A549 (cell line): ENCODE measurements at regions not wholly inside any gene's neighbourhood (a gene's known extent, or its start where the extent isn't known, plus 50 kb on each side); places are given as distances from the start of the nearest gene placed in this dataset.

Experiments
- ATAC-seq, 2 experiments: fragments of 200-7000 bp in 1 of 2; fragments of >200 bp in 1 of 2; cut with Nextera tagmentation in 1 of 2; cut with Tn5 transposase in 1 of 2; 3 replicates each; pipeline versions ENCODE4 v1.8.0 to v1.9.1; 2018 to 2020; ENCODE audit warnings: mild to moderate bottlenecking in 1 of 2, moderate library complexity in 1 of 2
- CTCF ChIA-PET: fragments of 300-600 bp; sonication (Branson Sonifier 250); formaldehyde crosslinking; extraction: SDS; loops from one replicate; lab custom pipeline; 2021; ENCODE audit warnings: antibody characterized with exemption, inconsistent platforms; lab: Yijun Ruan, JAX
- POLR2A ChIA-PET: fragments of 350-600 bp; formaldehyde crosslinking; extraction: SDS; loops from one replicate; lab custom pipeline; 2021; ENCODE audit warnings: antibody characterized with exemption, inconsistent platforms; lab: Yijun Ruan, JAX
- DNase-seq, 2 experiments: peaks; one replicate each; pipeline versions ENCODE4 v3.0.0 to v3.0.0-alpha.2; 2011 to 2016; ENCODE audit warnings: low read depth in 1 of 2, low spot score in 1 of 2
- FAIRE-seq: peaks from 2 replicates; lab custom pipeline; 2011; peaks lifted over from hg19 to GRCh38; lab: Jason Lieb, UNC
- H3K27ac ChIP-seq, 2 experiments: fragments of >200 bp; sonication (Bioruptor Twin); formaldehyde crosslinking; 3 replicates each; pipeline ENCODE4 v1.5.1; 2016 to 2017
- H3K4me1 ChIP-seq: fragments of >200 bp; sonication (Bioruptor Twin); formaldehyde crosslinking; 3 replicates; pipeline ENCODE4 v1.6.1; 2016
- H3K4me2 ChIP-seq: fragments of >200 bp; sonication (Bioruptor Twin); formaldehyde crosslinking; 3 replicates; pipeline ENCODE4 v1.6.1; 2016
- H3K4me3 ChIP-seq: fragments of >200 bp; sonication (Bioruptor Twin); formaldehyde crosslinking; 3 replicates; pipeline ENCODE4 v1.5.1; 2016
- H3K9me3 ChIP-seq: fragments of >200 bp; sonication (Bioruptor Twin); formaldehyde crosslinking; 3 replicates; pipeline ENCODE4 v1.6.1; 2016
- BHLHE40 ChIP-seq: IDR thresholded peaks from 2 replicates; pipeline ENCODE4 v1.6.1; 2012; ENCODE audit warnings: low read depth, low read length, inconsistent platforms
- EHF ChIP-seq: fragments of 250-450 bp; sonication (Bioruptor Pico); IDR thresholded peaks from 2 replicates; pipeline ENCODE4 v1.5.0; 2020; ENCODE audit warnings: mild to moderate bottlenecking
- EHMT2 ChIP-seq: fragments of 200-600 bp; sonication (generic); IDR thresholded peaks from 2 replicates; pipeline ENCODE4 v1.6.1; 2016; ENCODE audit warnings: antibody characterized with exemption, low read depth, mild to moderate bottlenecking, moderate library complexity
- FOSL2 ChIP-seq, 2 experiments: fragments of 450-650 bp in 1 of 2; fragments of >200 bp in 1 of 2; sonication (Bioruptor Twin) in 1 of 2; formaldehyde crosslinking; IDR thresholded peaks; 2 replicates each; pipeline versions ENCODE4 v1.5.0 to v1.6.1; 2016 to 2020; ENCODE audit warnings: mild to moderate bottlenecking in 1 of 2, moderate library complexity in 1 of 2
- HEYL ChIP-seq: fragments of 250-450 bp; sonication (Bioruptor Pico); IDR thresholded peaks from 2 replicates; pipeline ENCODE4 v1.8.0; 2021; ENCODE audit warnings: mild to moderate bottlenecking, moderate library complexity
- HOXA7 ChIP-seq: fragments of 250-450 bp; sonication (Bioruptor Pico); IDR thresholded peaks from 2 replicates; pipeline ENCODE4 v1.5.0; 2020; ENCODE audit warnings: mild to moderate bottlenecking, moderate library complexity
- JUNB ChIP-seq: fragments of >200 bp; sonication (Bioruptor Twin); formaldehyde crosslinking; IDR thresholded peaks from 2 replicates; pipeline ENCODE4 v1.6.1; 2016
- MAFK ChIP-seq: fragments of 450-650 bp; IDR thresholded peaks from 2 replicates; pipeline ENCODE4 v1.6.1; 2014; ENCODE audit not compliant: partially characterized antibody
- MYC ChIP-seq: IDR thresholded peaks from 2 replicates; pipeline ENCODE4 v1.6.1; 2012; ENCODE audit warnings: mild to moderate bottlenecking, inconsistent platforms, low read length, improper control_type of control experiment, borderline replicate concordance
- NFE2L2 ChIP-seq: fragments of 150-350 bp; conservative IDR thresholded peaks from 2 replicates; pipeline ENCODE4 v1.6.1; 2014; ENCODE audit warnings: low read length
- RARB ChIP-seq: fragments of 250-450 bp; sonication (Bioruptor Pico); IDR thresholded peaks from 2 replicates; pipeline ENCODE4 v1.8.0; 2021; ENCODE audit warnings: mild to moderate bottlenecking, moderate library complexity
- RNF2 ChIP-seq: fragments of 200-600 bp; sonication (generic); IDR thresholded peaks from 2 replicates; pipeline ENCODE4 v1.6.1; 2016; ENCODE audit warnings: low read depth, mild to moderate bottlenecking, antibody characterized with exemption, moderate library complexity, borderline replicate concordance
- SREBF2 ChIP-seq: fragments of 450-650 bp; IDR thresholded peaks from 2 replicates; pipeline ENCODE4 v1.6.1; 2014; ENCODE audit warnings: mild to moderate bottlenecking, moderate library complexity
- TP53 ChIP-seq: fragments of 250-450 bp; sonication (Bioruptor Pico); IDR thresholded peaks from 2 replicates; pipeline ENCODE4 v1.5.0; 2021; ENCODE audit warnings: mild to moderate bottlenecking, moderate library complexity
- WGBS: methylation state at CpG from one replicate; pipeline ENCODE4 v1.1.6; 2017; ENCODE audit errors: missing lambda C conversion rate; 5-methylcytosine and 5-hydroxymethylcytosine counted together
- TF ChIP-seq, protein P1 (sequence below): fragments of >200 bp; sonication (Bioruptor Twin); formaldehyde crosslinking; IDR thresholded peaks from 2 replicates; pipeline ENCODE4 v1.6.1; 2016
- TF ChIP-seq, protein P2 (sequence below): fragments of 450-650 bp; IDR thresholded peaks from 2 replicates; pipeline ENCODE4 v1.6.1; 2014; ENCODE audit warnings: antibody characterized with exemption

DNA sequence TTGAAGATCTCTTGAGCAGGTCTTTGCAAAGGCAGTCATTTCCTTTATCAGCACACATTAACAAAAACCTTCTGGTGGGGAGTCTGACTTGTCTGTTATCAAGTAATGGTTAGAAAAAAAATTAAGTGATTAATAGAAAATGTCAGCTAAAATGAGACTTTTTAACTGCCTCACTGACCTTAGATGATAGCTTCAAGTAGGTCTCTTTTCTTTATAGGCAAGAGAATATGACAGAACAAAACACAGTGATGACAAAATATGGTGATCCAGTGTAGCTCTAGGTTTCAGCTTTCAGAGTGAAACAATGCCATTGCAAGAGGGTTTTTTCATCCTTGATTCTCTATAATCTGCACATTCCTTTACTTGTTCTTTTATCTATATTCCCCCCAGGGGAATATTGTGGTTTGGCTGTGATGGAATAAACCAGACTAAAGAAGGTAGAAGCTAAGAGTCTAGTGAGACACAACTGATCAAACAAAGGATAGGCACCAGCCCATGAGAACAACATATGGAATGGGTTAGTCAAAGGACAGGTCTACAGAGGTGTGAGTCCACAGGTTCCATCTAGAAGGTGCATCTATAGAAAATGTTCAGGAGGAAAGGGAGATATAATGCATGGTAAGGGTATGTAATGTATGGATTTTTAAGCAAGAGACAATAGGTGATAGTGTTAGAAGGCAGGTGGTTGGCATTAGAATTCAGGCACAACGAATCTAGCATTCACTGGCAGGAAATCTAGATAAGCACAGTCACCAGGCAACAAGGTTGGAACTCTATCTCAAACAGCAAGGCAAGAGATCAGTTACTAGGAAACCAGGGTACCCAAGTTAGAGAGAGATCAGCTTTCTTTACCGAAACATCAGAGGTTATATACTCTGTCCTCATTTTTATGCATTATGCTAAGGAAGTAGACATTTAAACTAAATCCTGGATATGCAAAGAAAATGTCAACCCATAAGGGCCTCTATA lies 228.9 kb upstream of the SMLR1 start:
- CTCF ChIA-PET, result no interaction called here
- no peak for DNase-seq
- H3K9me3 ChIP-seq, result no peaks in the 10 kb centered on the region
- TF ChIP-seq, protein P1, sequence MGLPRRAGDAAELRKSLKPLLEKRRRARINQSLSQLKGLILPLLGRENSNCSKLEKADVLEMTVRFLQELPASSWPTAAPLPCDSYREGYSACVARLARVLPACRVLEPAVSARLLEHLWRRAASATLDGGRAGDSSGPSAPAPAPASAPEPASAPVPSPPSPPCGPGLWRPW, result no peak
- no peak for TF ChIP-seq FOSL2 (IDR thresholded peaks at IDR 0.05)
- no peak for TF ChIP-seq FOSL2 (CRISPR knock-in tag; IDR thresholded peaks at IDR 0.05)
- TF ChIP-seq SREBF2, result no peak
- no peak for TF ChIP-seq EHF
- no peak for TF ChIP-seq HEYL
- TF ChIP-seq BHLHE40, result no peak
- no peak for TF ChIP-seq HOXA7 (CRISPR knock-in tag)
- TF ChIP-seq, all 56 proteins: peak for 0
- Histone ChIP-seq H3K4me2 (no peak overlapping the region), H3K4me3 (no peak overlapping the region), H3K27ac (no peak overlapping the region), H3K4me1 (no peaks in the 10 kb centered on the region)
- FAIRE-seq (no peak), ATAC-seq (no peak)
- POLR2A ChIA-PET, result no interaction called here
- 46% methylated on average over 2 of the region's 2 CpGs for WGBS

DNA sequence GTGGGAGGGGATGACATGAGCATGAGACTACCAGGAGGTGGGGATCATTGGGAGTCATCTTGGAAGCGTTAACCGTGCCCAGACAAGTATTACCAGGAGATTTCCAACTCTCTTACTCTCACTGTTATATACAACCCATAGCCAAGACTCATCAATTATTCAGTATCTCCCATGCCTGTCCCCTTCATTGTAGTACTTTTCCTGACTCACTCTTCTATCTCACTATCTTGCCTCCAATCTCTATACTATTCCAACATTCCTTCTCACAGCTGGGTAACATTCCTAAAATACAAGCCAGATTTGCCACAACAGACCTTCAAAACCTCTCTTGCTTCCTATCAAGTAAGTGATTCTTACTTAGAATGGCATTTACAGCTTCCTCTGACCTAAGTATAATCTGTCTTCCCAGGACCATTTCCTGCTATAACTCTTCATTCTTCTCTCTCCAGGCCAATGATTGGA lies 226.3 kb upstream of the SMLR1 start:
- ChIA-PET POLR2A (no interaction called here), CTCF (interaction anchor here (0.8 kb wide), 1 partner anchor 78 kb away, joined by 3 read pairs; no protein-coding TSS in a partner anchor)
- Histone ChIP-seq H3K4me2 (no peak overlapping the region), H3K4me1 (no peaks in the 10 kb centered on the region), H3K4me3 (no peak overlapping the region), H3K27ac (no peak overlapping the region), H3K9me3 (no peaks in the 10 kb centered on the region)
- FAIRE-seq (no peak), DNase-seq (no peak), ATAC-seq (no peak)
- WGBS, result 42% methylated on average over 2 of the region's 2 CpGs
- TF ChIP-seq FOSL2 (IDR thresholded peaks at IDR 0.05) (no peak), FOSL2 (CRISPR knock-in tag; IDR thresholded peaks at IDR 0.05) (no peak), EHMT2 (no peak), NFE2L2 (no peak)

DNA sequence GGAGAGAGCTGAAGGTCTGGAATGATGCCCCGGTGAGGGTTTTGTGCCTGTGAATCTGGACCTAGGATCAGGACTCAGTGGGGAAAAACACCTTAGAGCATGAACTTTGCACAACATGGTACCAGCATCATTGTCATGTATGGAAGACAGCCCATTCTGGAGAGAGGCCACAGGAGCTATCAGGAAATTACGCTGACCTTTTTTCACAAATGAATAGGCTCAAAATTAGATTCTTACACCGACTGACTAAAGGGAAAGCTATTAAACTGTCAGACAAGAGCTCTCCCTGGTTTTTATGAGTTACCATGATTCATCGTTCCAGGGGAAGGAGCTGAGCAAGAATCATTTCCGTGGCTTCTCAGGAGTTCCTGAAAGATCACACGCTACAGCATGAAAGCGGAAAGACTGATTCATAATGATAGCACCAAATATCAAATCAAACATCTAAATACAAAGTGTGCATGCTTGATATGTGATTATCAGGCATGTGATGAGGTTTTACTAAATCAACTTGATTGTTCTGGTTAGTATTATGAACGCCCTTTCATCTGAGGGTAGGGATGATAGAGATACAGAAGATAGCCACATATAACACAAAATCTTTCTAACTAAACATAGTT lies 224.9 kb upstream of the SMLR1 start:
- 13% methylated on average over 8 of the region's 8 CpGs for WGBS

DNA sequence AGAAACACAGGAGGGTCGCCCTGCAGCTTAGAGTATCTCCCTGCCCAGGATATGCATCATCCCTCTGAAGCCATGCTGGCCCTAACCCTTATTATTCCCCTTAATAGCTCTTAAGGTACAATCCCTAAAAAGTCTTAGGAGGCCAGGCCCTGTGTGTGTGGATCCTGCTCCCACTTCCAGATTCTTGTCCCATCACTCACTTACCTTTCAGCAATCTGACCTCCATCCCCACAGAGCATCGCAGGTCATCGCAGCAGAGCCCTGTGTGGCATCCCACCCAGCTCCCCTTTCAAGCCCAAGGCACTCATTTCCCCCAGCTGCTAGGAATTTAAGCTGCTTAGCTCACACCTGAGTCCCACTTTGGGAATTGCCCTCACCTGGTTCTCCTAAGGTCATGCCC lies 223.8 kb upstream of the SMLR1 start:
- Histone ChIP-seq H3K27ac (no peak overlapping the region), H3K4me2 (no peak overlapping the region)

More for the DNA sequence above, 224.9 kb upstream of the SMLR1 start:
- Histone ChIP-seq H3K27ac (no peak overlapping the region), H3K4me2 (no peak overlapping the region), H3K4me3 (no peak overlapping the region), H3K4me1 (no peaks in the 10 kb centered on the region), H3K9me3 (no peaks in the 10 kb centered on the region)
- no peak for FAIRE-seq
- ChIA-PET POLR2A (no interaction called here), CTCF (no interaction called here)
- peak; percentile 3 to 30 for DNase-seq
- TF ChIP-seq RNF2 (no peak), JUNB (peak; percentile 35; the same call in 1 of the 2 replicates)
- ATAC-seq, result peak; percentile 60 to 80; a peak in 4 of 6 replicates

DNA sequence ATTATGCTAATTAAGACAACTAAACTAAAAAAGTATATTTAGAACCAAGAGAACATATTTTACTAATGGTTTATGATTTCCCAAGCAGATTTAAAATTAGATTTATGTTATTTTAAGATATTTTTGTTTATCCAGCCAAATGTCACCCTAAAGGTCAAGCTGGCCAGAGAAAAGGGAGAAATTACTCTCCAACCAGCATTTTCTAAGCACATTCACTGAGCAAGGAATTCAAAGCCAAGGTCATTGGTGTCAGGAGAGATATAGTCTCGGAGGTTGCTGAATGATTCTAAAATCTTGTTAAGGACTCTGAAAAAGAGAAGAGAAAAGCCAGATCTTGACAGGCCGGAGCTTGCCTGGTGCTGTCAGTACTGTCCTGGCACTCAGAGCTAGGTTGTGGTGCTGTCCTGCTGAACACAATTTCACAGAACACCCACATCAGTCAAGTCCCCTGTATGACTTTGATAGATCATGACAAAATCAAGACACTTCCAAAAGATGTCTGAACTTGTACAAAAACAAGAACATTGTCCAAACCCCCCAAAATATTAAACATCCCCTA lies 222.3 kb upstream of the SMLR1 start:
- no peak for DNase-seq
- H3K9me3 ChIP-seq, result no peaks in the 10 kb centered on the region
- H3K27ac ChIP-seq, result no peak overlapping the region
- H3K4me1 ChIP-seq, result no peaks in the 10 kb centered on the region
- TF ChIP-seq, protein P2, sequence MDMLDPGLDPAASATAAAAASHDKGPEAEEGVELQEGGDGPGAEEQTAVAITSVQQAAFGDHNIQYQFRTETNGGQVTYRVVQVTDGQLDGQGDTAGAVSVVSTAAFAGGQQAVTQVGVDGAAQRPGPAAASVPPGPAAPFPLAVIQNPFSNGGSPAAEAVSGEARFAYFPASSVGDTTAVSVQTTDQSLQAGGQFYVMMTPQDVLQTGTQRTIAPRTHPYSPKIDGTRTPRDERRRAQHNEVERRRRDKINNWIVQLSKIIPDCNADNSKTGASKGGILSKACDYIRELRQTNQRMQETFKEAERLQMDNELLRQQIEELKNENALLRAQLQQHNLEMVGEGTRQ, result no peak
- TF ChIP-seq MYC, result no peak
- 51% methylated on average over 2 of the region's 2 CpGs for WGBS
- no peak overlapping the region for H3K4me2 ChIP-seq
- no peak overlapping the region for H3K4me3 ChIP-seq
- ChIA-PET POLR2A (no interaction called here), CTCF (no interaction called here)
- FAIRE-seq, result no peak
- no peak for ATAC-seq

More for the DNA sequence above, 223.8 kb upstream of the SMLR1 start:
- H3K4me3 ChIP-seq, result no peak overlapping the region
- ATAC-seq (no peak), DNase-seq (no peak), FAIRE-seq (no peak)
- no peaks in the 10 kb centered on the region for H3K9me3 ChIP-seq
- 71% methylated on average over 3 of the region's 3 CpGs for WGBS
- TF ChIP-seq RARB (CRISPR knock-in tag) (no peak), MAFK (no peak), JUNB (no peak), TP53 (CRISPR knock-in tag) (no peak)
- ChIA-PET CTCF (no interaction called here), POLR2A (no interaction called here)
- no peaks in the 10 kb centered on the region for H3K4me1 ChIP-seq
